Loucy (cell line): ENCODE measurements at regions not wholly inside any gene's neighbourhood (a gene's known extent, or its start where the extent isn't known, plus 50 kb on each side); places are given as distances from the start of the nearest gene placed in this dataset.
"Not testable (repeated sequence)": the region's sequence is repeated elsewhere in the genome, so short reads cannot be mapped to it uniquely, and the experiment has no call there.

Experiments
- H2AFZ ChIP-seq: fragments of 200-600 bp; sonication (generic); 2 replicates; pipeline ENCODE4 v1.6.0; 2016; ENCODE audit warnings: antibody characterized with exemption, mild to moderate bottlenecking, low read length, moderate library complexity
- H3F3A ChIP-seq: fragments of 200-600 bp; 2 replicates; pipeline ENCODE4 v1.6.0; 2016; ENCODE audit warnings: antibody characterized with exemption, low read depth, mild to moderate bottlenecking
- H3K27me3 ChIP-seq: fragments of 200-600 bp; sonication (generic); 2 replicates; pipeline ENCODE4 v1.6.1; 2014; ENCODE audit warnings: low read length, mild to moderate bottlenecking; ENCODE audit not compliant: insufficient read depth, poor library complexity, severe bottlenecking
- H3K36me3 ChIP-seq: fragments of 200-600 bp; sonication (generic); 2 replicates; pipeline ENCODE4 v1.6.1; 2016; ENCODE audit warnings: low read length; ENCODE audit not compliant: insufficient read depth
- H3K4me1 ChIP-seq: fragments of 200-600 bp; sonication (generic); 2 replicates; pipeline ENCODE4 v1.5.1; 2014; ENCODE audit warnings: low read length, mild to moderate bottlenecking; ENCODE audit not compliant: insufficient read depth, poor library complexity, severe bottlenecking
- H3K4me2 ChIP-seq: fragments of 200-600 bp; sonication (generic); 2 replicates; pipeline ENCODE4 v1.6.0; 2014; ENCODE audit warnings: antibody characterized with exemption, low read length, low read depth, mild to moderate bottlenecking; ENCODE audit not compliant: poor library complexity, severe bottlenecking
- H3K4me3 ChIP-seq: fragments of 200-600 bp; sonication (generic); 2 replicates; pipeline ENCODE4 v1.5.1; 2014; ENCODE audit warnings: low read length, mild to moderate bottlenecking, mixed read lengths; ENCODE audit not compliant: poor library complexity, severe bottlenecking
- H3K79me2 ChIP-seq: fragments of 200-600 bp; sonication (generic); 2 replicates; pipeline ENCODE4 v1.6.1; 2014; ENCODE audit warnings: low read length; ENCODE audit not compliant: insufficient read depth
- H3K9ac ChIP-seq: fragments of 200-600 bp; sonication (generic); 2 replicates; pipeline ENCODE4 v1.6.0; 2014; ENCODE audit warnings: mild to moderate bottlenecking, low read depth, low read length, moderate library complexity; ENCODE audit not compliant: poor library complexity, severe bottlenecking
- H3K9me2 ChIP-seq: fragments of 200-600 bp; sonication (generic); replicated peaks from 2 replicates; pipeline ENCODE4 v1.6.1; 2016; ENCODE audit warnings: low read depth, low read length, mixed read lengths
- H3K9me3 ChIP-seq: fragments of 200-600 bp; sonication (generic); 2 replicates; pipeline ENCODE4 v1.6.1; 2014; ENCODE audit warnings: mild to moderate bottlenecking, antibody characterized with exemption, low read length, low read depth; ENCODE audit not compliant: insufficient read depth
- H4K20me1 ChIP-seq: fragments of 200-600 bp; sonication (generic); 2 replicates; pipeline ENCODE4 v1.6.0; 2014; ENCODE audit warnings: antibody characterized with exemption, low read length, mild to moderate bottlenecking; ENCODE audit not compliant: insufficient read depth, poor library complexity, severe bottlenecking
- EZH2phosphoT487 ChIP-seq: fragments of 200-600 bp; IDR thresholded peaks from 2 replicates; pipeline ENCODE4 v1.6.1; 2018; ENCODE audit warnings: antibody characterized with exemption, mild to moderate bottlenecking, moderate library complexity, borderline replicate concordance
- TF ChIP-seq, protein P1 (sequence below): fragments of 200-600 bp; sonication (generic); conservative IDR thresholded peaks from 2 replicates; pipeline ENCODE4 v1.5.1; 2014; ENCODE audit warnings: mild to moderate bottlenecking, antibody characterized with exemption, low read length

DNA sequence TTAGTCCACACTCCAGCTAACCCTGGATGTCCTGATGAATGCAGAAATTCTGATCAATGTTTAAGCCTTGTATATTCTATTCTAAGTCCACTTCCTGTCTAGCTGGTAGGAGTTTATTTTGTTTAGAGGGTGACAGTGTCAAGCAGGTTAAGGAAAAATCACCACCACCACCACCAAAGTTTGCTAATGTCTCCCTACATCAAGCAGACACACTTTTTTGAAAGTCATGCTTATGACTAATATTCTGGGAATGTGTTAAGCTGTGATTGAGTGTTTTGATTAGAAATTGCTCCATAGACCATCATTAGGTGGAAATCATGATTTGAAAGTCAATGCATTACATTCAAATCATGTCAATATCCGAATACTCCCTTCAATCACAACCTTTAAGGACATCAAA lies 1530.1 kb downstream of the MAT2B start:
- TF ChIP-seq, protein P1, sequence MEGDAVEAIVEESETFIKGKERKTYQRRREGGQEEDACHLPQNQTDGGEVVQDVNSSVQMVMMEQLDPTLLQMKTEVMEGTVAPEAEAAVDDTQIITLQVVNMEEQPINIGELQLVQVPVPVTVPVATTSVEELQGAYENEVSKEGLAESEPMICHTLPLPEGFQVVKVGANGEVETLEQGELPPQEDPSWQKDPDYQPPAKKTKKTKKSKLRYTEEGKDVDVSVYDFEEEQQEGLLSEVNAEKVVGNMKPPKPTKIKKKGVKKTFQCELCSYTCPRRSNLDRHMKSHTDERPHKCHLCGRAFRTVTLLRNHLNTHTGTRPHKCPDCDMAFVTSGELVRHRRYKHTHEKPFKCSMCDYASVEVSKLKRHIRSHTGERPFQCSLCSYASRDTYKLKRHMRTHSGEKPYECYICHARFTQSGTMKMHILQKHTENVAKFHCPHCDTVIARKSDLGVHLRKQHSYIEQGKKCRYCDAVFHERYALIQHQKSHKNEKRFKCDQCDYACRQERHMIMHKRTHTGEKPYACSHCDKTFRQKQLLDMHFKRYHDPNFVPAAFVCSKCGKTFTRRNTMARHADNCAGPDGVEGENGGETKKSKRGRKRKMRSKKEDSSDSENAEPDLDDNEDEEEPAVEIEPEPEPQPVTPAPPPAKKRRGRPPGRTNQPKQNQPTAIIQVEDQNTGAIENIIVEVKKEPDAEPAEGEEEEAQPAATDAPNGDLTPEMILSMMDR = no peak
- H3K4me3 ChIP-seq = no peak overlapping the region
- H3K4me1 ChIP-seq = no peaks in the 10 kb centered on the region
- H3K4me2 ChIP-seq = no peak overlapping the region
- H3K36me3 ChIP-seq = no peaks in the 10 kb centered on the region
- no peaks in the 10 kb centered on the region for H3K27me3 ChIP-seq
- no peaks in the 10 kb centered on the region for H3K9me3 ChIP-seq
- no peaks in the 10 kb centered on the region for H4K20me1 ChIP-seq
- H3K9ac ChIP-seq = no peak overlapping the region
- no peaks in the 10 kb centered on the region for H3K79me2 ChIP-seq
- no peaks in the 10 kb centered on the region for H3F3A ChIP-seq
- no peaks in the 10 kb centered on the region for H3K9me2 ChIP-seq
- H2AFZ ChIP-seq = no peak overlapping the region

DNA sequence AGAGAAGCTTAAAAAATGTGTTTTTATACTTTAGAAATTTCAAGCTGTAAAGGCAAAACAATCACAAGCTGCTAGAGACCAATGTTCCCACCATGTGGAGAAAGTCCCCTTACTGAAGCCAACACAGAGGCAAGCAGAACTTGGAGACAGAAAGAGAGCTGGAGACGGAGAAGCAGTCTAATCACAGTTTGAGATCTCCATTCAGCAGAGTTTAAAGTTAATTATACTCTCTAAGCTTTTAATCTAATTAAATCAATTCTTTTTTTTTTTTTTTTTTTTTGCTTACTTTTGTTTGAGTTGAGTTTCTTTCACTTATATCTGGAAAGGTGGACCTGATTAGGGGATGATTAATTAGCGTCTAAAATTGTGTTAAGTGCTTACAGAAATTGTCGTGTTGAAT lies 1534.3 kb downstream of the MAT2B start:
- no peaks in the 10 kb centered on the region for H3K79me2 ChIP-seq
- H3K36me3 ChIP-seq = no peaks in the 10 kb centered on the region

DNA sequence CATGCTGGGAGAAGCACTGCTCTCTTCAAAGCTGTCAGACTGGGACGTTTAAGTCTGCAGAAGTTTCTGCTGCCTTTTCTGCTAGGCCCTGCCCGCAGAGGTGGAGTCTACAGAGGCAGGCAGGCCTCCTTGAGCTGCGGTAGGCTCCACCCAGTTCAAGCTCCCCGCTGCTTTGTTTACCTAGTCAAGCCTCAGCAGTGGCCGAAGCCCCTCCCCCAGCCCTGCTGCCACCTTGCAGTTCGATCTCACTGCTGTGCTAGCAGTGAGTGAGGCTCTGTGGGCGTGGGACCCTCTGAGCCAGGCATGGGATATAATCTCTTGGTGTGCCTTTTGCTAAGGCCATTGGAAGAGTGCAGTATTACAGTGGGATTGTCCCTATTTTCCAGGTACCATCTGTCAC lies 1540.5 kb downstream of the MAT2B start:
- not testable (repeated sequence) for H3K4me3 ChIP-seq, H3K36me3 ChIP-seq, H3K79me2 ChIP-seq, H3K9ac ChIP-seq, H4K20me1 ChIP-seq, H2AFZ ChIP-seq, H3F3A ChIP-seq, H3K9me3 ChIP-seq, H3K4me2 ChIP-seq, H3K4me1 ChIP-seq, H3K27me3 ChIP-seq, H3K9me2 ChIP-seq

More for the DNA sequence above, 1534.3 kb downstream of the MAT2B start:
- no peaks in the 10 kb centered on the region for H3K9me2 ChIP-seq
- H3F3A ChIP-seq = no peaks in the 10 kb centered on the region
- no peak overlapping the region for H3K4me2 ChIP-seq
- TF ChIP-seq EZH2phosphoT487 = no peak
- TF ChIP-seq, protein P1 = no peak
- H3K4me3 ChIP-seq = no peak overlapping the region
- H2AFZ ChIP-seq = no peak overlapping the region
- H3K9me3 ChIP-seq = no peaks in the 10 kb centered on the region
- no peak overlapping the region for H3K9ac ChIP-seq
- H3K27me3 ChIP-seq = no peaks in the 10 kb centered on the region
- no peaks in the 10 kb centered on the region for H3K4me1 ChIP-seq
- no peaks in the 10 kb centered on the region for H4K20me1 ChIP-seq

DNA sequence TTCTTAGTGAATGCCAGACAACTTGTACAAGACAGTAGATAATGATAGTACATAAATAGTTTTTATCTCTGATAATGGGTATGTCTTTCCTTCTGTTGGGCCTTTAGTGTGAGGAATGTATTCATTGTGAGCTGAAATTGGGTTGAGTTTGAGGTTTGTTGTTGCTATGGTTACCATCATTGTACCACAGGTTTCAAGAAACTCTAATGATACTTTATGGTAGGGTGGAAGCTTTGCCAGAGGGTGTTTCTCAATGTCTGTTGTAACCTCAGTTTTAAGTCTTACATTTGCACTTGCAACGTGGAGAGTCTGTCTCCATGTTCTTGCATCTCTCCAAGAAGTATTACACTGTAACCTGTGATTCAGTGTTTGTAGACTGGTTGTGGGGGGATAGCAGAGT lies 1550.1 kb downstream of the MAT2B start:
- TF ChIP-seq, protein P1 = no peak
- no peak for TF ChIP-seq EZH2phosphoT487
- Histone ChIP-seq H3K4me2 (no peak overlapping the region), H2AFZ (no peak overlapping the region), H3K4me3 (no peak overlapping the region), H3K27me3 (no peaks in the 10 kb centered on the region), H3K9me3 (no peaks in the 10 kb centered on the region), H3K9ac (no peak overlapping the region), H3K79me2 (no peaks in the 10 kb centered on the region), H3F3A (no peaks in the 10 kb centered on the region), H3K9me2 (no peaks in the 10 kb centered on the region), H3K36me3 (no peaks in the 10 kb centered on the region), H4K20me1 (no peaks in the 10 kb centered on the region), H3K4me1 (no peaks in the 10 kb centered on the region)
